ENCODE measurements at regions not wholly inside any gene's neighbourhood (a gene's known extent, or its start where the extent isn't known, plus 50 kb on each side); places are given as distances from the start of the nearest gene placed in this dataset.

DNA sequence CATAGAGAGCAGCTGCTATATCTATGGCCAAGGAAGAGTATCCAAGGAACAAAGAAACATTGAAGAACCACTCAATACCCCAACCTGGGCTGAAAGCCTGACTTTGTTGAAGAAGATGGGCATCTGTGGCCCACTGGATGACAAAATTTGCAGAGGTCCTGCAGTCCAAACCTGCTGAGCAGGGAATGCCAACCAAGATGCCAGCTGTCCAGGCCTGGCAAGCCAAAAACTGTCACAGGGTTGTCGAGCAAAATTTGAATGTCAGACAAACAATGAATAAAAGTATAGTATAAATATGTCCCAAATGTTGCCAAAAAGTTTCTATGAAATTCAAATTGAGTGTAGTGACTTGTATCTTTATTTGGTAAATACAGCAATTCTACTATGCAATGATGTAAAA is 1040.2 kb downstream of the PCDH9 start:
- TF ChIP-seq, protein P1, sequence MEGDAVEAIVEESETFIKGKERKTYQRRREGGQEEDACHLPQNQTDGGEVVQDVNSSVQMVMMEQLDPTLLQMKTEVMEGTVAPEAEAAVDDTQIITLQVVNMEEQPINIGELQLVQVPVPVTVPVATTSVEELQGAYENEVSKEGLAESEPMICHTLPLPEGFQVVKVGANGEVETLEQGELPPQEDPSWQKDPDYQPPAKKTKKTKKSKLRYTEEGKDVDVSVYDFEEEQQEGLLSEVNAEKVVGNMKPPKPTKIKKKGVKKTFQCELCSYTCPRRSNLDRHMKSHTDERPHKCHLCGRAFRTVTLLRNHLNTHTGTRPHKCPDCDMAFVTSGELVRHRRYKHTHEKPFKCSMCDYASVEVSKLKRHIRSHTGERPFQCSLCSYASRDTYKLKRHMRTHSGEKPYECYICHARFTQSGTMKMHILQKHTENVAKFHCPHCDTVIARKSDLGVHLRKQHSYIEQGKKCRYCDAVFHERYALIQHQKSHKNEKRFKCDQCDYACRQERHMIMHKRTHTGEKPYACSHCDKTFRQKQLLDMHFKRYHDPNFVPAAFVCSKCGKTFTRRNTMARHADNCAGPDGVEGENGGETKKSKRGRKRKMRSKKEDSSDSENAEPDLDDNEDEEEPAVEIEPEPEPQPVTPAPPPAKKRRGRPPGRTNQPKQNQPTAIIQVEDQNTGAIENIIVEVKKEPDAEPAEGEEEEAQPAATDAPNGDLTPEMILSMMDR (IDR thresholded peaks at IDR 0.05): no peak
- intact Hi-C loops (cut with DNase I): no loop called here
- H3K4me3 ChIP-seq: no peak overlapping the region
- H3K27me3 ChIP-seq: no peaks in the 10 kb centered on the region
- no peaks in the 10 kb centered on the region for H3K9me3 ChIP-seq
- no peak overlapping the region for H3K9ac ChIP-seq (ENCODE audit: low read depth in 2 of 2, low read length in 2 of 2)
- no peaks in the 10 kb centered on the region for H3K4me1 ChIP-seq
- H3K27ac ChIP-seq: no peak overlapping the region
- no peak for DNase-seq
- H3K36me3 ChIP-seq: no peaks in the 10 kb centered on the region

DNA sequence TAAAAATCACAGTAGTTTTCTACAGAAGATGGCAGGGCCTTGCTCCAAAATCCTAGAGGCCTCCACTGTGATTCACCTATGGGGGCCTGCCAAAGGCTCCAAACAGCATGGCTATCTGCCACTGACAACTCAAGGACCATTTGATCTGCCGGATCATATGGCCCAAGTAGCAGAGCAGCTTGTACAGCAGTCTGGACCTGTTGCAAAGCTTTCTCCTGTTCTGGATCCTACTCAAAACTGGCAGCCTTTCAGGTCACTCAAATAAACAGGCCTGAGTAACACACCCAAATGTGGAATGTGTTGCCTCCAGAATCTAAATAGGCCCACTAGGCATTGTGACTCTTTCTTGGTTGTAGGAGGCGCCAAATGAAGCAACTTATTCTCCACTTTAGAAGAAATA is 1049.3 kb downstream of the PCDH9 start:
- intact Hi-C loops (cut with DNase I): no loop called here
- Histone ChIP-seq H3K27ac (no peak overlapping the region), H3K9ac (ENCODE audit: low read depth in 2 of 2, low read length in 2 of 2) (no peak overlapping the region), H3K4me3 (no peak overlapping the region), H3K9me3 (no peaks in the 10 kb centered on the region), H3K36me3 (no peaks in the 10 kb centered on the region), H3K4me1 (no peaks in the 10 kb centered on the region), H3K27me3 (no peaks in the 10 kb centered on the region)
- DNase-seq: no peak
- TF ChIP-seq, protein P1 (IDR thresholded peaks at IDR 0.05): no peak

DNA sequence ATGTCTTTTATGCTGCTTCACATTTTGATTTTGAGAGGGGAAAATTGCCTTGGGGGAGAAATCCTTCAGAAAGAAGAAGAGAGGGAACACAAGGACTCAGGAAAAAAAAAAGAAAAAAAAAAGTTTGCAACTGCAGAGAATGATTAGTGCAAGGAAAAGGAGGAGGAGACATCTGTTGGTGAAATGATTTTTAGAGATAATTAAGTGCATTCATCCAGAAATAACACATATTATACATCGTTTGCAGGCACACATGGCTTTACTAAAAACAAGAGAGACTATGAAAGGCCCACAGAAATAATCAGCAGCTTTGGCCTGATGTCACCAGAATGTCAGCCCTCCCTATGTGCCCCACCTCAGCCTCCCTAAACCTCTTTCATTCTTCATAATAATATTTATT is 1058.2 kb downstream of the PCDH9 start:
- H3K27me3 ChIP-seq: no peaks in the 10 kb centered on the region
- intact Hi-C loops (cut with DNase I): no loop called here
- no peak overlapping the region for H3K4me3 ChIP-seq
- DNase-seq: no peak
- no peak overlapping the region for H3K9ac ChIP-seq (ENCODE audit: low read depth in 2 of 2, low read length in 2 of 2)
- H3K36me3 ChIP-seq: no peaks in the 10 kb centered on the region
- no peaks in the 10 kb centered on the region for H3K9me3 ChIP-seq
- no peak overlapping the region for H3K27ac ChIP-seq
- TF ChIP-seq, protein P1 (IDR thresholded peaks at IDR 0.05): no peak
- H3K4me1 ChIP-seq: no peaks in the 10 kb centered on the region

DNA sequence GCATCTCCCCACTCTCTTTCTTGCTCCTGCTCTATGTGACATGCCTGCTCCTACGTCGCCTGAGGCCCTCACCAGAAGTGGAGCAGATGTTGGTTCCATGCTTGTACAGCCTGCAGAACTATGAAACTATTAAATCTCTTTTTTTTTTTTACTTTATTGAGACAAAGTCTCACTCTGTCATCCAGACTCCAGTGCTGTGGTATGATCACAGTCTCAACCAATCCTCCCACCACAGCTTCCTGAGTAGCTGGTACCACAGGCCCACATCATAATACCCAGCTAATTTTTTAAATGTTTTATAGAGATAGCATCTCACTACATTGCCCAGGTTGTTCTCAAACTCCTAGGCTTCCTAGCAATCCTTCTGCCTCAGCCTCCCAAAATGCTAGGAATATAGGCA is 1067.7 kb downstream of the PCDH9 start:
- no peaks in the 10 kb centered on the region for H3K36me3 ChIP-seq
- intact Hi-C loops (cut with DNase I): no loop called here
- no peak overlapping the region for H3K27ac ChIP-seq
- no peak for DNase-seq
- no peaks in the 10 kb centered on the region for H3K27me3 ChIP-seq
- H3K9me3 ChIP-seq: no peaks in the 10 kb centered on the region
- TF ChIP-seq, protein P1 (IDR thresholded peaks at IDR 0.05): no peak
- H3K4me3 ChIP-seq: no peak overlapping the region
- H3K9ac ChIP-seq (ENCODE audit: low read depth in 2 of 2, low read length in 2 of 2): no peak overlapping the region
- H3K4me1 ChIP-seq: no peaks in the 10 kb centered on the region

DNA sequence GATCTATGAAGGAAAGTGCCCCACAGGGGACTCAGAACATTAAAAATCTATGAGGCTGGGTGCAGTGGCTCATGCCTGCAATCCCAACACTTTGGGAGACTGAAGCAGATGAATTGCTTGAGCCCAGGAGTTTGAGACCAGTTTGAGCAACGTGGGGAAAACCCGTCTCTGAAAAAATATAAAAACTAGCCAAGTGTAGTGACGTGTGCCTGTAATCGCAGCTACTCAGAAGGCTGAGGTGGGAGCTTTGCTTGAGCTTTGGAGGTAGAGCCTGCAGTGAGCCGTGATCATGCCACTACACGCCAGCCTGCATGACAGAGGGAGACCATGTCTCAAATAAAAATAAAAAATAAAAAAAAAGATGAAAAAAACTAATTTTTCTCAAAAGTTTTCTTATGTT is 1070.6 kb downstream of the PCDH9 start:
- Histone ChIP-seq H3K9me3 (no peaks in the 10 kb centered on the region), H3K4me1 (no peaks in the 10 kb centered on the region), H3K27me3 (no peaks in the 10 kb centered on the region), H3K9ac (ENCODE audit: low read depth in 2 of 2, low read length in 2 of 2) (no peak overlapping the region), H3K27ac (no peak overlapping the region), H3K4me3 (no peak overlapping the region), H3K36me3 (no peaks in the 10 kb centered on the region)
- no peak for DNase-seq
- intact Hi-C loops (cut with DNase I): no loop called here
- TF ChIP-seq, protein P1 (IDR thresholded peaks at IDR 0.05): no peak

DNA sequence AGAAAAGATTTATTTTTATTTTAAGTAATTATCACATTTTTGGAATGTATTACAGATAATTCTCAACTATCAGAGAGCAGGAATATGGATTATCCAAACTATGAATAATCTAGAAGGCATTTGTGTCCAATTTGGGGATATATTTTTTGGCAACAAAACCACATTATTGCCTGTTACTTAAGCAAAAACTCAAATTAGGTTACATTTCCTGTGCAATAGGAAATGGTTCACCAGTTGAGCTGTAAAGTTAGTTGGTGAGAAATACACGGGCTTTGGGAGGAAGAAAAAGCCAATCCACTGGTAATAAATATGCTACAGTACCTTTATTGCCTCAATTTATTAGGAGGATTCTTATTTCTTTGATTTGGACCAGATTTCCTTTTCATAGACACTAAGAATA is 1075.2 kb downstream of the PCDH9 start:
- TF ChIP-seq, protein P1 (IDR thresholded peaks at IDR 0.05): no peak
- no peak overlapping the region for H3K27ac ChIP-seq
- H3K4me3 ChIP-seq: no peak overlapping the region
- no peaks in the 10 kb centered on the region for H3K27me3 ChIP-seq
- H3K9ac ChIP-seq (ENCODE audit: low read depth in 2 of 2, low read length in 2 of 2): no peak overlapping the region
- H3K4me1 ChIP-seq: no peaks in the 10 kb centered on the region
- DNase-seq: no peak
- H3K9me3 ChIP-seq: no peaks in the 10 kb centered on the region
- H3K36me3 ChIP-seq: no peaks in the 10 kb centered on the region
- intact Hi-C loops (cut with DNase I): no loop called here

Measured in colonic mucosa (tissue), 4 donors.